ENCODE measurements at regions not wholly inside any gene's neighbourhood (a gene's known extent, or its start where the extent isn't known, plus 50 kb on each side); places are given as distances from the start of the nearest gene placed in this dataset.

DNA sequence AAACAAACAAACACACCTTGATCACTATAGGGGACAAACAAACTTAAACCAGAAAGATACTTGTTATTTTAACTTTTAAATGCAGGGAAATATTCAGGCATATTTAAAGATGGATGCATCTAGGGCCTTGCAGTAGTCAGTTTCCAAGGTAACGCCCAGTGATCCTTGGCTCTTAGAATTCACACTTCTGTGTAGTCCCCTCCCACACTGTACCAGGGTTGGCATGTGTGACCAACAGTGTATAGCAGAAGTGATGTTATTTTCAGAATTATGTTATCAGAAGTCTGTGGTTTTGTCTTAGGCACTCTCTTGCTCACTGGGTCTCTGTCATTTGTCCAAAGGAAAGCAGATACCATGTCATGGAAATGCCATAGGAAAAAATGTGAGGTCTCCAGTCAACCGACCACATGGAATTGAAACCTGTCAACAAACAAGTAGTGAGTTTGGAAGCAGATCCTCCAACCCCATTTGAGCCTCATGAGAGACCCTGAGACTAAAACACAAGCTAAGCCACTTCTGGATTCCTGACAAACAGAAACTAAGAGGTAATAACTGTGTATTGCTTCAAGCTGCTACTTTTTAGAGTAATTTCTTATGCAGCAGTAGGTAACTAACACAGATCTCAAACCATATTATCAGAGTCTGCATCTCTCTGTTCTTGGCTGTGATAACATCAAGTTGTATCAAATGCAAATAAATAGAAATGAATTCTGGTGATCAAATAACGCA is 670.3 kb downstream of the KCTD8 start:
- TF ChIP-seq POLR2A (IDR thresholded peaks at IDR 0.05) = no peak
- TF ChIP-seq, protein P1, sequence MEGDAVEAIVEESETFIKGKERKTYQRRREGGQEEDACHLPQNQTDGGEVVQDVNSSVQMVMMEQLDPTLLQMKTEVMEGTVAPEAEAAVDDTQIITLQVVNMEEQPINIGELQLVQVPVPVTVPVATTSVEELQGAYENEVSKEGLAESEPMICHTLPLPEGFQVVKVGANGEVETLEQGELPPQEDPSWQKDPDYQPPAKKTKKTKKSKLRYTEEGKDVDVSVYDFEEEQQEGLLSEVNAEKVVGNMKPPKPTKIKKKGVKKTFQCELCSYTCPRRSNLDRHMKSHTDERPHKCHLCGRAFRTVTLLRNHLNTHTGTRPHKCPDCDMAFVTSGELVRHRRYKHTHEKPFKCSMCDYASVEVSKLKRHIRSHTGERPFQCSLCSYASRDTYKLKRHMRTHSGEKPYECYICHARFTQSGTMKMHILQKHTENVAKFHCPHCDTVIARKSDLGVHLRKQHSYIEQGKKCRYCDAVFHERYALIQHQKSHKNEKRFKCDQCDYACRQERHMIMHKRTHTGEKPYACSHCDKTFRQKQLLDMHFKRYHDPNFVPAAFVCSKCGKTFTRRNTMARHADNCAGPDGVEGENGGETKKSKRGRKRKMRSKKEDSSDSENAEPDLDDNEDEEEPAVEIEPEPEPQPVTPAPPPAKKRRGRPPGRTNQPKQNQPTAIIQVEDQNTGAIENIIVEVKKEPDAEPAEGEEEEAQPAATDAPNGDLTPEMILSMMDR (IDR thresholded peaks at IDR 0.05) = no peak

Data from adrenal gland (tissue), 5 donors.